ENCODE measurements at regions not wholly inside any gene's neighbourhood (a gene's known extent, or its start where the extent isn't known, plus 50 kb on each side); places are given as distances from the start of the nearest gene placed in this dataset.
A peak's percentile ranks its signal among the peaks of the same experiment; 100 is the strongest.

GRCh38 chr2:129754421-129754820 is 225.0 kb upstream of the RAB6C start:
- no peak overlapping the region for H3K4me3 ChIP-seq (ENCODE audit: low read depth, low read length)

GRCh38 chr2:129754831-129755230 is 224.6 kb upstream of the RAB6C start:
- H3K4me3 ChIP-seq (ENCODE audit: low read depth, low read length) = no peak overlapping the region
- H3K9me3 ChIP-seq (ENCODE audit: control insufficient read depth, insufficient read depth, low read length) = no peaks in the 10 kb centered on the region
- H3K36me3 ChIP-seq (ENCODE audit: control insufficient read depth, insufficient read depth, low read length) = no peaks in the 10 kb centered on the region
- H3K9ac ChIP-seq (ENCODE audit: low read depth, low read length) = no peak overlapping the region
- no peaks in the 10 kb centered on the region for H3K27me3 ChIP-seq (ENCODE audit: control insufficient read depth, insufficient read depth, low read length)
- peaks cover 6% of the 10 kb centered on the region for H3K4me1 ChIP-seq (ENCODE audit: control insufficient read depth, insufficient read depth, low read length)

More at GRCh38 chr2:129754421-129754820, 225.0 kb upstream of the RAB6C start:
- Histone ChIP-seq H3K27me3 (ENCODE audit: control insufficient read depth, insufficient read depth, low read length) (no peaks in the 10 kb centered on the region), H3K9ac (ENCODE audit: low read depth, low read length) (no peak overlapping the region), H3K4me1 (ENCODE audit: control insufficient read depth, insufficient read depth, low read length) (peaks cover 6% of the 10 kb centered on the region), H3K9me3 (ENCODE audit: control insufficient read depth, insufficient read depth, low read length) (no peaks in the 10 kb centered on the region), H3K36me3 (ENCODE audit: control insufficient read depth, insufficient read depth, low read length) (no peaks in the 10 kb centered on the region)

GRCh38 chr2:129755786-129756185 is 223.7 kb upstream of the RAB6C start:
- Histone ChIP-seq H3K27me3 (ENCODE audit: control insufficient read depth, insufficient read depth, low read length) (no peaks in the 10 kb centered on the region), H3K4me1 (ENCODE audit: control insufficient read depth, insufficient read depth, low read length) (peaks cover 6% of the 10 kb centered on the region), H3K9me3 (ENCODE audit: control insufficient read depth, insufficient read depth, low read length) (no peaks in the 10 kb centered on the region), H3K36me3 (ENCODE audit: control insufficient read depth, insufficient read depth, low read length) (no peaks in the 10 kb centered on the region), H3K4me3 (ENCODE audit: low read depth, low read length) (no peak overlapping the region), H3K9ac (ENCODE audit: low read depth, low read length) (no peak overlapping the region)

- Histone ChIP-seq H3K36me3 (ENCODE audit: control insufficient read depth, insufficient read depth, low read length) (no peaks in the 10 kb centered on the region), H3K27me3 (ENCODE audit: control insufficient read depth, insufficient read depth, low read length) (no peaks in the 10 kb centered on the region), H3K4me1 (ENCODE audit: control insufficient read depth, insufficient read depth, low read length) (peaks cover 6% of the 10 kb centered on the region), H3K9me3 (ENCODE audit: control insufficient read depth, insufficient read depth, low read length) (no peaks in the 10 kb centered on the region), H3K4me3 (ENCODE audit: low read depth, low read length) (no peak overlapping the region), H3K9ac (ENCODE audit: low read depth, low read length) (no peak overlapping the region)
Measured at GRCh38 chr2:129756276-129756675, 223.2 kb upstream of the RAB6C start.

- no peak overlapping the region for H3K9ac ChIP-seq (ENCODE audit: low read depth, low read length)
- H3K9me3 ChIP-seq (ENCODE audit: control insufficient read depth, insufficient read depth, low read length) = no peaks in the 10 kb centered on the region
- no peak overlapping the region for H3K4me3 ChIP-seq (ENCODE audit: low read depth, low read length)
- H3K36me3 ChIP-seq (ENCODE audit: control insufficient read depth, insufficient read depth, low read length) = no peaks in the 10 kb centered on the region
- peaks cover 6% of the 10 kb centered on the region for H3K4me1 ChIP-seq (ENCODE audit: control insufficient read depth, insufficient read depth, low read length)
- H3K27me3 ChIP-seq (ENCODE audit: control insufficient read depth, insufficient read depth, low read length) = no peaks in the 10 kb centered on the region
Measured at GRCh38 chr2:129757366-129757914, 222.0 kb upstream of the RAB6C start.

GRCh38 chr2:129757915-129758783 is 221.3 kb upstream of the RAB6C start:
- Histone ChIP-seq H3K4me3 (ENCODE audit: low read depth, low read length) (peak overlapping the region; percentile 24), H3K9me3 (ENCODE audit: control insufficient read depth, insufficient read depth, low read length) (no peaks in the 10 kb centered on the region)

GRCh38 chr2:129758784-129759471 is 220.5 kb upstream of the RAB6C start:
- H3K9ac ChIP-seq (ENCODE audit: low read depth, low read length) = no peak overlapping the region
- peak overlapping the region; percentile 24 for H3K4me3 ChIP-seq (ENCODE audit: low read depth, low read length)
- peaks cover 6% of the 10 kb centered on the region for H3K4me1 ChIP-seq (ENCODE audit: control insufficient read depth, insufficient read depth, low read length)
- no peaks in the 10 kb centered on the region for H3K36me3 ChIP-seq (ENCODE audit: control insufficient read depth, insufficient read depth, low read length)
- no peaks in the 10 kb centered on the region for H3K9me3 ChIP-seq (ENCODE audit: control insufficient read depth, insufficient read depth, low read length)
- no peaks in the 10 kb centered on the region for H3K27me3 ChIP-seq (ENCODE audit: control insufficient read depth, insufficient read depth, low read length)

More at GRCh38 chr2:129757915-129758783, 221.3 kb upstream of the RAB6C start:
- H3K27me3 ChIP-seq (ENCODE audit: control insufficient read depth, insufficient read depth, low read length) = no peaks in the 10 kb centered on the region
- H3K4me1 ChIP-seq (ENCODE audit: control insufficient read depth, insufficient read depth, low read length) = peaks cover 6% of the 10 kb centered on the region
- no peaks in the 10 kb centered on the region for H3K36me3 ChIP-seq (ENCODE audit: control insufficient read depth, insufficient read depth, low read length)
- no peak overlapping the region for H3K9ac ChIP-seq (ENCODE audit: low read depth, low read length)

- Histone ChIP-seq H3K27me3 (ENCODE audit: control insufficient read depth, insufficient read depth, low read length) (no peaks in the 10 kb centered on the region), H3K9me3 (ENCODE audit: control insufficient read depth, insufficient read depth, low read length) (no peaks in the 10 kb centered on the region), H3K36me3 (ENCODE audit: control insufficient read depth, insufficient read depth, low read length) (no peaks in the 10 kb centered on the region), H3K9ac (ENCODE audit: low read depth, low read length) (no peak overlapping the region), H3K4me1 (ENCODE audit: control insufficient read depth, insufficient read depth, low read length) (peaks cover 6% of the 10 kb centered on the region), H3K4me3 (ENCODE audit: low read depth, low read length) (no peak overlapping the region)
Measured at GRCh38 chr2:129759472-129760010, 219.9 kb upstream of the RAB6C start.

- Histone ChIP-seq H3K9ac (ENCODE audit: low read depth, low read length) (no peak overlapping the region), H3K36me3 (ENCODE audit: control insufficient read depth, insufficient read depth, low read length) (no peaks in the 10 kb centered on the region), H3K4me3 (ENCODE audit: low read depth, low read length) (no peak overlapping the region), H3K4me1 (ENCODE audit: control insufficient read depth, insufficient read depth, low read length) (peaks cover 6% of the 10 kb centered on the region), H3K9me3 (ENCODE audit: control insufficient read depth, insufficient read depth, low read length) (no peaks in the 10 kb centered on the region), H3K27me3 (ENCODE audit: control insufficient read depth, insufficient read depth, low read length) (no peaks in the 10 kb centered on the region)
Measured at GRCh38 chr2:129760669-129761068, 218.8 kb upstream of the RAB6C start.

GRCh38 chr2:129761569-129762021 is 217.9 kb upstream of the RAB6C start:
- no peaks in the 10 kb centered on the region for H3K9me3 ChIP-seq (ENCODE audit: control insufficient read depth, insufficient read depth, low read length)
- H3K4me1 ChIP-seq (ENCODE audit: control insufficient read depth, insufficient read depth, low read length) = peaks cover 6% of the 10 kb centered on the region
- no peak overlapping the region for H3K9ac ChIP-seq (ENCODE audit: low read depth, low read length)
- no peaks in the 10 kb centered on the region for H3K36me3 ChIP-seq (ENCODE audit: control insufficient read depth, insufficient read depth, low read length)
- no peak overlapping the region for H3K4me3 ChIP-seq (ENCODE audit: low read depth, low read length)
- H3K27me3 ChIP-seq (ENCODE audit: control insufficient read depth, insufficient read depth, low read length) = no peaks in the 10 kb centered on the region

- Histone ChIP-seq H3K9me3 (ENCODE audit: control insufficient read depth, insufficient read depth, low read length) (no peaks in the 10 kb centered on the region), H3K4me3 (ENCODE audit: low read depth, low read length) (no peak overlapping the region), H3K36me3 (ENCODE audit: control insufficient read depth, insufficient read depth, low read length) (no peaks in the 10 kb centered on the region), H3K9ac (ENCODE audit: low read depth, low read length) (no peak overlapping the region), H3K4me1 (ENCODE audit: control insufficient read depth, insufficient read depth, low read length) (peaks cover 4% of the 10 kb centered on the region), H3K27me3 (ENCODE audit: control insufficient read depth, insufficient read depth, low read length) (no peaks in the 10 kb centered on the region)
Measured at GRCh38 chr2:129762386-129763189, 216.9 kb upstream of the RAB6C start.
